ENCODE measurements at regions not wholly inside any gene's neighbourhood (a gene's known extent, or its start where the extent isn't known, plus 50 kb on each side); places are given as distances from the start of the nearest gene placed in this dataset.

GRCh38 chr9:78938821-78939220 is 632.9 kb upstream of the TLE4 start:
- TF ChIP-seq POLR2A (IDR thresholded peaks at IDR 0.05): no peak
- TF ChIP-seq CTCF (IDR thresholded peaks at IDR 0.05): no peak
- no peak for TF ChIP-seq EP300 (IDR thresholded peaks at IDR 0.05)

Measured in ovary (tissue), 3 donors.